ENCODE measurements at regions not wholly inside any gene's neighbourhood (a gene's known extent, or its start where the extent isn't known, plus 50 kb on each side); places are given as distances from the start of the nearest gene placed in this dataset.
A peak's percentile ranks its signal among the peaks of the same experiment; 100 is the strongest.
"Not testable (repeated sequence)": the region's sequence is repeated elsewhere in the genome, so short reads cannot be mapped to it uniquely, and the experiment has no call there.

GRCh38 chr3:156050918-156051317, 69.5 kb upstream of the KCNAB1 start:
- peak; percentile 65 for DNase-seq

GRCh38 chr3:156051651-156052050, 68.7 kb upstream of the KCNAB1 start:
- no peak for DNase-seq

DNA sequence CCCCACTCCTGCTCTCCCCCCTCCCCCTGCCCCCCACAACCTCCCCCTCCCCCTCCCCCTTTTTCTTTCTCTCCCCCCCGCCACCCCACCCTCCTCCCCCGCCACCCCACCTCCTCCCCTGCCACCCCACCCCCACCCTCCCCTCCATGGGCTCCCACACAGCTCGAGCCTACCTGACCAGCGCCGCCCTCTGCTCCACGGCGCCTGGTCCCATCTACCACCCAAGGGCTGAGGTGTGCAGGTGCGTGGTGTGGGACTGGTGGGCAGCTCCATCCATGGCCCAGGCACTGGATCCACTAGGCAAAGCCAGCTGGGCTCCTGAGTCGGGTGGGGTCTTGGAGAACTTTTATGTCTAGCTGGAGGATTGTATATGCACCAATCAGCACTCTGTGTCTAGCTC, 68.3 kb upstream of the KCNAB1 start:
- DNase-seq, result no peak

DNA sequence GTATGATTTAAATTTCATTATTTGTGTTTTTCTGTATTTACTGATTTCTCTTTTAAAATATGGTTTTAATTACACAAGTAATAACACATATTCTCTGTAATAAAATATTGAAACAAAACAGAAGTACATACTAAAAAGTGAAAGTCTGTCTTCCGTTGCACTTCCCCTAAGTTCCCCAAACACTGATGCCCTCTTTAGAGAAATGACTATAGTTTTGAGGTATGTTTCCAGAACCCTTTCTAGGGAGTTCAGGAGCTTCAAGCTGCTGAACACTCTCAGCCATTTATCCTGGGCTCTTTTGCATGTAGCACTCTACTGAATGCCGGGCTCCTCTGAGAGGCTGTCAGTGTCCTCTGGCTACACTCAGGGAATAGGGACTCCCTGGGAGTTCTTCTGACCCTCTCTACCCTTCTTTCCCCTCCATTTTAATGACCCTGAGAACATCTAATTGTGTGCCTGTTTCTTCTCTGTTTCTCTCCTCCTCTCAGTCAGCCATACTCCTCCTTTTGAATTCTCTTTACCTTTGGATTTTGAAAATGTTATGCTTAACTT, 60.4 kb upstream of the KCNAB1 start:
- no peak for DNase-seq

GRCh38 chr3:156068151-156068550, 52.2 kb upstream of the KCNAB1 start:
- DNase-seq, result not testable (repeated sequence)

- no peak for DNase-seq
Measured at GRCh38 chr3:156070028-156070427, 50.4 kb upstream of the KCNAB1 start.

Data from hematopoietic multipotent progenitor cell treated with erythropoietin and hydrocortisone succinate and interleukin-3 and kit ligand, for 4 days (in vitro differentiated cells).